Gastroesophageal sphincter (tissue), 4 donors: ENCODE measurements at regions not wholly inside any gene's neighbourhood (a gene's known extent, or its start where the extent isn't known, plus 50 kb on each side); places are given as distances from the start of the nearest gene placed in this dataset.
A peak's percentile ranks its signal among the peaks of the same experiment; 100 is the strongest.

Experiments
- ATAC-seq: fragments of 150-250 bp; one replicate; pipeline ENCODE4 v1.9.1; 2016; ENCODE audit warnings: mild to moderate bottlenecking, moderate library complexity
- H3K27ac ChIP-seq, 4 donors: fragments of 200-600 bp; sonication (generic) in 3 of 4; 1 replicate in 3 of 4; 2 replicates in 1 of 4; pipeline ENCODE4 v1.5.1; 2016 to 2019
- H3K27me3 ChIP-seq: fragments of 200-600 bp; sonication (generic); one replicate; pipeline ENCODE4 v1.5.1; 2019
- H3K36me3 ChIP-seq, 2 donors: fragments of 200-600 bp; sonication (generic); one replicate each; pipeline ENCODE4 v1.5.1; 2019; ENCODE audit warnings: control low read depth in 1 of 2
- H3K4me1 ChIP-seq, 3 donors: fragments of 200-600 bp; sonication (generic); 1 replicate in 2 of 3; 2 replicates in 1 of 3; pipeline ENCODE4 v1.5.1; 2016 to 2019; ENCODE audit warnings: control low read depth in 2 of 3
- H3K4me3 ChIP-seq, 2 donors: fragments of 200-600 bp; sonication (generic); one replicate each; pipeline ENCODE4 v1.5.1; 2019; ENCODE audit warnings: mild to moderate bottlenecking in 1 of 2, moderate library complexity in 1 of 2
- H3K9me3 ChIP-seq, 3 donors: fragments of 200-600 bp; sonication (generic); one replicate each; pipeline ENCODE4 v1.5.1; 2017 to 2019; ENCODE audit warnings: control low read depth in 2 of 3
- EP300 ChIP-seq: sonication (generic); formaldehyde crosslinking; IDR thresholded peaks from one replicate; pipeline ENCODE4 v1.6.1; 2017; ENCODE audit warnings: antibody characterized with exemption, mild to moderate bottlenecking
- POLR2A ChIP-seq, 2 donors: fragments of 450-650 bp; IDR thresholded peaks; one replicate each; pipeline ENCODE4 v1.6.1; 2017; ENCODE audit warnings: antibody characterized with exemption in 2 of 2, mild to moderate bottlenecking in 2 of 2, moderate library complexity in 1 of 2
- POLR2AphosphoS5 ChIP-seq: sonication (generic); formaldehyde crosslinking; IDR thresholded peaks from one replicate; pipeline ENCODE4 v1.6.1; 2017; ENCODE audit warnings: antibody characterized with exemption
- WGBS, 2 donors: methylation state at CpG; one replicate each; pipeline ENCODE4 v1.1.5; 2018; ENCODE audit warnings: low coverage in 1 of 2; 5-methylcytosine and 5-hydroxymethylcytosine counted together
- TF ChIP-seq, protein P1 (sequence below), 4 experiments: fragments of 200-600 bp in 2 of 4; fragments of 450-650 bp in 2 of 4; sonication (generic) in 1 of 4; IDR thresholded peaks; one replicate each; pipeline ENCODE4 v1.5.1; 2017 to 2019; ENCODE audit warnings: antibody characterized with exemption in 4 of 4, mild to moderate bottlenecking in 2 of 4, moderate library complexity in 2 of 4

DNA sequence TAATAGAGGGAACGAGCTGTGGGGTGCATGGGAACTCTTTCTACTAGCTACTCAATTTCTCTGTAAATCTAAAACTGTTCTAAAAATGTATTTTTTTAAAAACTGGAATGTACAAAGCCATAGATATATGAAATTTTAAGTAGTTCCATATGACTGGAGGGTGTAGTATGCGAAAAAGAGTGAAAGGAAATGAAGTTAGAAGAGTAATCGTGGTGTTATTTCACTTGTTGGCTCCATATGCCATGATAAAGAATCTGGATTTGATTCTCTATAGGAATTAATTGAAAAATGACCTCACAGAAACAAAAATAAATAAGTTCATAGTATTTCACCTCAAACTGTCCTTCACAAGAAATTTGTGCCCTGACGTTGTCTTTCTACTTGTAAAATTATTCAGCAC is 500.2 kb downstream of the TENT5A start:
- peaks cover 0 to 7% (median 0%) of the 10 kb centered on the region in 3 donors for H3K9me3 ChIP-seq
- H3K4me3 ChIP-seq, result no peak overlapping the region
- H3K4me1 ChIP-seq, result no peaks in the 10 kb centered on the region
- H3K27ac ChIP-seq, result no peak overlapping the region
- H3K36me3 ChIP-seq, result no peaks in the 10 kb centered on the region
- 73 to 78% methylated on average over 4 of the region's 4 CpGs for WGBS, 2 donors
- TF ChIP-seq, protein P1, sequence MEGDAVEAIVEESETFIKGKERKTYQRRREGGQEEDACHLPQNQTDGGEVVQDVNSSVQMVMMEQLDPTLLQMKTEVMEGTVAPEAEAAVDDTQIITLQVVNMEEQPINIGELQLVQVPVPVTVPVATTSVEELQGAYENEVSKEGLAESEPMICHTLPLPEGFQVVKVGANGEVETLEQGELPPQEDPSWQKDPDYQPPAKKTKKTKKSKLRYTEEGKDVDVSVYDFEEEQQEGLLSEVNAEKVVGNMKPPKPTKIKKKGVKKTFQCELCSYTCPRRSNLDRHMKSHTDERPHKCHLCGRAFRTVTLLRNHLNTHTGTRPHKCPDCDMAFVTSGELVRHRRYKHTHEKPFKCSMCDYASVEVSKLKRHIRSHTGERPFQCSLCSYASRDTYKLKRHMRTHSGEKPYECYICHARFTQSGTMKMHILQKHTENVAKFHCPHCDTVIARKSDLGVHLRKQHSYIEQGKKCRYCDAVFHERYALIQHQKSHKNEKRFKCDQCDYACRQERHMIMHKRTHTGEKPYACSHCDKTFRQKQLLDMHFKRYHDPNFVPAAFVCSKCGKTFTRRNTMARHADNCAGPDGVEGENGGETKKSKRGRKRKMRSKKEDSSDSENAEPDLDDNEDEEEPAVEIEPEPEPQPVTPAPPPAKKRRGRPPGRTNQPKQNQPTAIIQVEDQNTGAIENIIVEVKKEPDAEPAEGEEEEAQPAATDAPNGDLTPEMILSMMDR (IDR thresholded peaks at IDR 0.05), result no peak
- TF ChIP-seq POLR2AphosphoS5 (no peak), EP300 (no peak), POLR2A (IDR thresholded peaks at IDR 0.05) (no peak)
- H3K27me3 ChIP-seq, result no peaks in the 10 kb centered on the region
- no peak for ATAC-seq

DNA sequence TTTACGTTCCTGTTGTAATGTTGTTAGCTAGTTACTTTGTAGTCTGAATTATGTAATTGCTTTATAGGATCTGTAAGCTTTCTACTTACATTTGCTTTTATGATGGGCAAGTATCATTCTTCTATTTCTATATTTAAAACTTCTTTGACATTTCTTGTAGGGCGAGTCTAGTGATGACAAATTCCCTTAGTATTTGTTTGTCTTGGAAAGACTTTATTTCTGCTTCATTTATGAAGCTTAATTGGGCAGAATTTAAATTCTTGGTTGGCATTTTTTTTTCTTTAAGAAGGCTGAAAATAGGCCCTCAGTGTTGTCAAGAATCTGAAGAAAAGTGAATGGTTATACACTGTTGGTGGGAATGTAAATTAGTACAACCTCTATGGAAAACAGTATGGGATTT is 506.3 kb downstream of the TENT5A start:
- Histone ChIP-seq H3K27ac (no peak overlapping the region), H3K9me3 (peaks cover 0 to 9% (median 0%) of the 10 kb centered on the region in 3 donors), H3K27me3 (no peaks in the 10 kb centered on the region), H3K36me3 (no peaks in the 10 kb centered on the region), H3K4me3 (no peak overlapping the region), H3K4me1 (no peaks in the 10 kb centered on the region)
- 77 to 93% methylated on average over 1 to 2 of the region's 2 CpGs for WGBS, 2 donors
- ATAC-seq, result no peak
- TF ChIP-seq, protein P1 (IDR thresholded peaks at IDR 0.05), result no peak
- TF ChIP-seq EP300 (no peak), POLR2AphosphoS5 (no peak), POLR2A (IDR thresholded peaks at IDR 0.05) (no peak)

DNA sequence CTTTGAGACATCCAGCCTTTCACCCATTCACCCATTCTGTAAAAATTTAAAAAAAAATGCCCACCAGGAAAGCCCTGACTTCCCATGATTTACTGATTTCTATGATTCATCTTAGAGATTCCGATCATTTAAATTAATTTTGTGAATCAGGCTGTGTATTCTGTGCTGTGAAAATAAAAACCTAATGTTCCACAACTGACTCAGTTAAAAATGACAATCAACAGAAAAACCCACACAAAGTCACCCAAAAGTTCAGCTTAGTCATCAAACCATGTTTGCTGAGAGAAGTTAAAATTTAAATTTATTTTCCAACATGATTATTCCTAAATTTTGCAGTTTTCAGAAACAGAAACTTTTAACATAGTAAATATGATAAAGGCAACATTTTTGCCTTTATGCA is 509.9 kb downstream of the TENT5A start:
- Histone ChIP-seq H3K27me3 (no peaks in the 10 kb centered on the region), H3K4me3 (no peak overlapping the region), H3K4me1 (no peaks in the 10 kb centered on the region), H3K9me3 (peaks cover 0 to 9% (median 0%) of the 10 kb centered on the region in 3 donors), H3K27ac (no peak overlapping the region), H3K36me3 (no peaks in the 10 kb centered on the region)
- no peak for TF ChIP-seq POLR2AphosphoS5
- TF ChIP-seq EP300, result no peak
- TF ChIP-seq, protein P1 (IDR thresholded peaks at IDR 0.05), result no peak
- no peak for TF ChIP-seq POLR2A (IDR thresholded peaks at IDR 0.05)
- ATAC-seq, result no peak
- WGBS, 2 donors, result 71 to 72% methylated on average over 1 of the region's 1 CpG

DNA sequence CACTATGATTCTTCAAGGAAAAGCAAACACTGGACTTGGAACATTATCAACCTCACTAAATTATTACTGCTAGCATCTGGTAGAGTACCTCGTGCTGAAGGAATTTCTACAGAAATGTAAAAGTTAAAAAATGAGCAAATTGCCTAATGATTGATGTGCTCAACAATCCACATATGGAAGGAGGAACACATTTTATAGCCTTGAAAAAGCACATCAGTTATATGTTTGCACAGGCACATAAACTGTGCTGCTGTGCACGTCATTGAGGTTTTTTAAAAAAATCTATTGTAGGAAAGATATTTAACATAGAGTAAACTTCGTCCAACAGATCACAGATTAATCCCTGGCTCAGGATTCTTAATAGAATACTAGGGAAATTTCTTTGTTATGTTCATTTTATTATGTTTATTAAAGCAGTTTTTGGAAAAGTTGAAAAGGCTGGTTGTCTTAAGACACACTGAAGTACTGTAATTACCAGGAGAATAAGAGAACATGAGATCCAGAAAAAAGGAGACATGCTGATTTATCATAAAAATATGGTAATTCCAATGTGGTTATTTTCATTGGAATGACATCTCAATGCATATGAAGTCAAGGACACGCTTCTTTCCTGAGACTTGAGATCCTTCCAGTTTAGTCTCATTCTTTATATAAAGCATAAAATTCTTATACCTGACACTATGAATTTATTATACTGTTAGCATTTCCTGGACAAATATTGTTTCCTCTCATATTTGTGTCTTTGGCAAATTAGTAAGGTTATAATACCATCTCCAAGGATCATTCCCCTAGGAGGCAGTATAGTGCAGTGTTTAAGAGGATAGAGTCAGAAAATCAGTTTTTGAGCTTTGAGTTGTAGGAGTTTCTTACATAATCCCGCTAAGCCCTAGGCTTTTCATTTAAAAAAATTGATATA is 511.1 kb downstream of the TENT5A start:
- TF ChIP-seq, protein P1 (IDR thresholded peaks at IDR 0.05), result peak in 2 of 4 experiments; percentile 18 to 32
- no peak for TF ChIP-seq POLR2A (IDR thresholded peaks at IDR 0.05)
- H3K27me3 ChIP-seq, result no peaks in the 10 kb centered on the region
- ATAC-seq, result no peak
- no peak overlapping the region for H3K27ac ChIP-seq
- WGBS, 2 donors, result 33 to 44% methylated on average over 5 of the region's 5 CpGs
- no peak overlapping the region for H3K4me3 ChIP-seq
- H3K9me3 ChIP-seq, result peaks cover 0 to 4% (median 0%) of the 10 kb centered on the region in 3 donors
- H3K36me3 ChIP-seq, result no peaks in the 10 kb centered on the region
- no peaks in the 10 kb centered on the region for H3K4me1 ChIP-seq

DNA sequence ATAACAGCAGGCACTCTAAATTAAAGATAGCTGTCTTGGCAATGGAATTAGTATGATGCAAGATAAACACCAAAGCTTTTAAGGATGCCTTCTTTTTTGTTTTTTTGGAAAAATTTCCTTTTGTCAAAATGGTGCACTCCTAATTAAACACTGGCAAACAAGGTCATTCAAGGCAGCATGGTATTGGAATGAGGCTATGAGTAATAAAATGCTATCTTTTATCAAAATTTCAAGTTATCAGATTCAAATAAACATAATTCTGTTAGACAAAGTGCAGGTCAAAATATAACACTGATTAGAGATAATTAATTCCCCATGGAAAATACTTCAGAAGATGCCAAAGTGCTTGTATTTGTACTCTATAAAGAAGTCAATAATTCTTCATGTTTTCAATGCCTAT is 514.1 kb downstream of the TENT5A start:
- H3K9me3 ChIP-seq, result no peaks in the 10 kb centered on the region
- no peaks in the 10 kb centered on the region for H3K4me1 ChIP-seq
- TF ChIP-seq, protein P1 (IDR thresholded peaks at IDR 0.05), result no peak
- TF ChIP-seq POLR2A (IDR thresholded peaks at IDR 0.05) (no peak), EP300 (no peak)
- no peak for ATAC-seq
- no peaks in the 10 kb centered on the region for H3K27me3 ChIP-seq
- H3K27ac ChIP-seq, result no peak overlapping the region
- no peak overlapping the region for H3K4me3 ChIP-seq
- H3K36me3 ChIP-seq, result no peaks in the 10 kb centered on the region
